SK-N-SH (cell line): ENCODE measurements at regions not wholly inside any gene's neighbourhood (a gene's known extent, or its start where the extent isn't known, plus 50 kb on each side); places are given as distances from the start of the nearest gene placed in this dataset.

ENCODE experiments used
- CTCF ChIA-PET: fragments of 300-600, 350-600 bp; formaldehyde crosslinking; extraction: SDS; loops from one replicate; lab custom pipeline; 2021; lab: Yijun Ruan, JAX
- POLR2A ChIA-PET: fragments of 350-600 bp; sonication (Branson Sonifier 250); formaldehyde crosslinking; extraction: SDS; loops from one replicate; lab custom pipeline; 2020; ENCODE audit warnings: antibody characterized with exemption, inconsistent platforms; lab: Yijun Ruan, JAX
- DNase-seq: peaks from one replicate; pipeline ENCODE4 v3.0.0; 2012
- H2AFZ ChIP-seq: fragments of 200-600 bp; sonication (generic); 2 replicates; pipeline ENCODE4 v1.8.1; 2016; ENCODE audit warnings: antibody characterized with exemption, mild to moderate bottlenecking, low read depth
- H3F3A ChIP-seq: fragments of 200-600 bp; sonication (generic); replicated peaks from 2 replicates; pipeline ENCODE3; 2016; ENCODE audit warnings: antibody characterized with exemption, mild to moderate bottlenecking; ENCODE audit not compliant: insufficient read depth
- H3K27ac ChIP-seq, 2 experiments: fragments of 200-500 bp in 1 of 2; fragments of 200-600 bp in 1 of 2; sonication (Bioruptor generic) in 1 of 2; sonication (generic), shearing (Covaris generic) in 1 of 2; 2 replicates each; pipeline versions ENCODE4 v1.5.1 to v1.6.1; 2014 to 2016; ENCODE audit warnings: low read depth in 2 of 2, inconsistent platforms in 1 of 2, low read length in 1 of 2, mild to moderate bottlenecking in 1 of 2, mixed read lengths in 1 of 2
- H3K27me3 ChIP-seq: fragments of 200-600 bp; sonication (generic), shearing (Covaris generic); 2 replicates; pipeline ENCODE4 v1.6.1; 2016; ENCODE audit warnings: mixed run types; ENCODE audit not compliant: insufficient read depth
- H3K36me3 ChIP-seq, 2 experiments: fragments of 200-500 bp in 1 of 2; fragments of 200-600 bp in 1 of 2; sonication (Bioruptor generic) in 1 of 2; sonication (generic) in 1 of 2; replicated peaks in 1 of 2; 2 replicates each; pipeline versions ENCODE3 to v1.5.1; 2014 to 2016; ENCODE audit warnings: low read length in 1 of 2, mild to moderate bottlenecking in 1 of 2; ENCODE audit not compliant: insufficient read depth in 2 of 2, control insufficient read depth in 1 of 2
- H3K4me1 ChIP-seq, 2 experiments: fragments of 200-500 bp in 1 of 2; fragments of 200-600 bp in 1 of 2; sonication (Bioruptor generic) in 1 of 2; sonication (generic), shearing (Covaris generic) in 1 of 2; 2 replicates each; pipeline versions ENCODE4 v1.5.1 to v1.6.1; 2014 to 2016; ENCODE audit warnings: low read depth in 1 of 2, low read length in 1 of 2, mixed run types in 1 of 2; ENCODE audit not compliant: insufficient read depth in 2 of 2, control insufficient read depth in 1 of 2
- H3K4me2 ChIP-seq: fragments of 200-600 bp; sonication (generic), shearing (Covaris generic); 2 replicates; pipeline ENCODE4 v1.6.1; 2017; ENCODE audit warnings: mixed run types
- H3K4me3 ChIP-seq, 2 experiments: fragments of 200-500 bp in 1 of 2; fragments of 200-600 bp in 1 of 2; sonication (Bioruptor generic) in 1 of 2; sonication (generic), shearing (Covaris generic) in 1 of 2; 2 replicates each; pipeline versions ENCODE4 v1.5.1 to v1.8.1; 2014 to 2016; ENCODE audit warnings: low read depth in 2 of 2, inconsistent platforms in 1 of 2, low read length in 1 of 2, mild to moderate bottlenecking in 1 of 2, mixed read lengths in 1 of 2, moderate library complexity in 1 of 2
- H3K79me2 ChIP-seq: fragments of 200-600 bp; sonication (generic); 2 replicates; pipeline ENCODE4 v1.8.1; 2017; ENCODE audit warnings: mild to moderate bottlenecking; ENCODE audit not compliant: insufficient read depth
- H3K9ac ChIP-seq: fragments of 200-600 bp; sonication (generic); 2 replicates; pipeline ENCODE4 v1.6.1; 2017; ENCODE audit warnings: mixed run types
- H3K9me2 ChIP-seq: fragments of 200-600 bp; sonication (generic); 2 replicates; pipeline ENCODE4 v1.6.1; 2017; ENCODE audit warnings: mixed run types
- H3K9me3 ChIP-seq: fragments of 200-600 bp; sonication (generic); 2 replicates; pipeline ENCODE4 v1.6.1; 2017; ENCODE audit warnings: mixed run types, mild to moderate bottlenecking, moderate library complexity
- H4K20me1 ChIP-seq: fragments of 200-600 bp; sonication (generic); 2 replicates; pipeline ENCODE4 v1.6.1; 2017; ENCODE audit warnings: mild to moderate bottlenecking, mixed run types; ENCODE audit not compliant: insufficient read depth
- CTCF ChIP-seq: fragments of 200-600 bp; sonication (generic); IDR thresholded peaks from 2 replicates; pipeline ENCODE4 v1.6.1; 2017; ENCODE audit warnings: antibody characterized with exemption, mild to moderate bottlenecking, moderate library complexity
- EZH2phosphoT487 ChIP-seq: fragments of 200-600 bp; sonication (generic); IDR thresholded peaks from 2 replicates; pipeline ENCODE4 v1.6.1; 2017; ENCODE audit warnings: low read depth, mixed run types, mild to moderate bottlenecking, antibody characterized with exemption, moderate library complexity, borderline replicate concordance
- FOSL2 ChIP-seq: IDR thresholded peaks from 2 replicates; pipeline ENCODE4 v1.4.0; 2012; ENCODE audit warnings: low read depth, mild to moderate bottlenecking, moderate library complexity, borderline replicate concordance
- FOXM1 ChIP-seq: IDR thresholded peaks from 2 replicates; pipeline ENCODE4 v1.4.0; 2012; ENCODE audit warnings: low read depth, mild to moderate bottlenecking
- GABPA ChIP-seq: IDR thresholded peaks from 2 replicates; pipeline ENCODE4 v1.4.0; 2012; ENCODE audit warnings: low read depth, mild to moderate bottlenecking
- GATA2 ChIP-seq: sonication (generic); formaldehyde crosslinking; IDR thresholded peaks from 2 replicates; pipeline ENCODE4 v1.5.0; 2020; ENCODE audit warnings: mild to moderate bottlenecking, missing genetic modification reagents
- NFIC ChIP-seq: IDR thresholded peaks from 2 replicates; pipeline ENCODE4 v1.4.0; 2012; ENCODE audit warnings: borderline replicate concordance
- NRF1 ChIP-seq: IDR thresholded peaks from 2 replicates; pipeline ENCODE4 v1.6.1; 2012; ENCODE audit warnings: low read depth, mild to moderate bottlenecking, low read length
- POLR2AphosphoS5 ChIP-seq: IDR thresholded peaks from 2 replicates; pipeline ENCODE4 v1.6.1; 2012; ENCODE audit warnings: low read depth, low read length
- RCOR1 ChIP-seq: fragments of 150-350 bp; IDR thresholded peaks from 2 replicates; pipeline ENCODE4 v1.6.1; 2017; ENCODE audit warnings: antibody characterized with exemption, low read length
- RFX5 ChIP-seq: IDR thresholded peaks from 2 replicates; pipeline ENCODE4 v1.6.1; 2012; ENCODE audit warnings: mild to moderate bottlenecking, improper control_type of control experiment, low read length
- TCF12 ChIP-seq: IDR thresholded peaks from 2 replicates; pipeline ENCODE4 v1.4.0; 2012
- TEAD4 ChIP-seq: IDR thresholded peaks from 2 replicates; pipeline ENCODE4 v1.4.0; 2012; ENCODE audit warnings: mild to moderate bottlenecking, borderline replicate concordance; ENCODE audit not compliant: insufficient read depth
- USF2 ChIP-seq: fragments of 150-350 bp; IDR thresholded peaks from 2 replicates; pipeline ENCODE4 v1.6.1; 2017; ENCODE audit warnings: antibody characterized with exemption, low read length, low read depth, borderline replicate concordance
- YY1 ChIP-seq: IDR thresholded peaks from 2 replicates; pipeline ENCODE4 v1.4.0; 2012; ENCODE audit warnings: low read depth, mild to moderate bottlenecking
- WGBS: methylation state at CpG from one replicate; pipeline ENCODE4 v1.1.6; 2017; ENCODE audit warnings: low lambda C conversion rate; 5-methylcytosine and 5-hydroxymethylcytosine counted together
- TF ChIP-seq, protein P1 (sequence below): IDR thresholded peaks from 2 replicates; pipeline ENCODE4; 2012

DNA sequence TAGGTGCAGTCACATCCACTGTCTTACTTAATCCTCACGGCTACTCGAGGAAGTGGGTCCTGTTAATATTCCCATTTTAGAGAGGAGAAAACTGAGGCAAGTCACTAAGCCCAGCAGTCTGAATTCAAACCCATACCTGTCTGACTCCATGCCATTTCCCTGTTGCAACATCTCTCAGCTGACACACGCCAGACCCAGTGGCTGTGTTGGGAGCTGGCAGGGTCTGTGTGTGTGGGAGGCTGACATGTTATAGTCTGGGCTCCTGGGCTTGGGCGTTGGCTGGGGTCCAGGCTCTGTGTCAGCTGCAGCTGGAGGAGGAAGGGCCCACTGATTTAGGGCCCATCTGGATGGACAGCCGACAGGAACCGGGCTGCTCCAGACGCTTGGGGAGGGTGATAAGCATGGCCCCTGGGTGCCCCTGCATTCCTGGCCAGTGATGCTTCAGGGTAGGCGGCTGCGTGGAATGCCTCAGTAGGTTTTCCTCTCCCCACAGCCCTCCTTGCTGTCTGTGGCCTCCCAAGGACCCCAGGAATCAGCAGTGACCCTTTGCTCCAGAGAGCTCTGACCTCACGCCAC lies 562.5 kb downstream of the MN1 start (continued):
- peak; percentile 92 for TF ChIP-seq RCOR1
- peak; percentile 20; the same call in 1 of the 2 replicates for TF ChIP-seq FOSL2
- peak; percentile 89 for TF ChIP-seq NFIC
- peak; percentile 93 for TF ChIP-seq TCF12
- TF ChIP-seq, all 33 proteins: peak for 18

DNA sequence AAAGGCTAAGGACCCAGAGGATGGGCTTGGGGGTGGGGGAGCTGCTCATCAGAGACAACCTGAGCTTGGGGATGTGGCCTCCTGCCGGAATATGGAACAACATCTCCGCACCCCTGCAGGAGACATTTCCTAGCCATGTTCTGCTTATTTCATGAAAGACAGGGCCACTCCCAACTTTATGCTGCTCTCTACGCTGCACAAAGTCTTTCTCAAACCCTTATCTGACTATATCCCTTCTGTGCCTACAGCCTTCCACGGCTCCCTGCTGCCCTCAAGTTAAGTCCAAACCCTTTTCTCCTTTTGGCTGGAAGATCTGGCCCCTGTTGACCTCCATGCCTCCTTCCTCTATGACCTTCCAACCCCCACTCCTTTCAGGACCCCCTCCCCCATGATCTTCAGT lies 562.0 kb downstream of the MN1 start:
- no peak overlapping the region for H3K4me2 ChIP-seq
- no peaks in the 10 kb centered on the region for H4K20me1 ChIP-seq
- no peak overlapping the region for H3K9ac ChIP-seq
- DNase-seq = no peak
- no peak overlapping the region for H3K4me3 ChIP-seq
- CTCF ChIA-PET = interaction anchor here (0.9 to 1.1 kb wide), 2 partner anchors 12 to 15 kb away, joined by 4 read pairs; no protein-coding TSS in a partner anchor
- H2AFZ ChIP-seq = no peak overlapping the region
- H3K9me3 ChIP-seq = no peaks in the 10 kb centered on the region
- no peaks in the 10 kb centered on the region for H3K36me3 ChIP-seq
- WGBS = 76% methylated on average over 4 of the region's 4 CpGs
- peak overlapping the region; percentile 30 to 83; a peak in 3 of 4 replicates for H3K27ac ChIP-seq
- TF ChIP-seq GATA2 (no peak), YY1 (no peak), RFX5 (no peak), GABPA (no peak), USF2 (no peak), NRF1 (no peak), FOSL2 (no peak), POLR2AphosphoS5 (no peak), TCF12 (no peak), CTCF (no peak), FOXM1 (no peak), EZH2phosphoT487 (no peak), TEAD4 (no peak)
- TF ChIP-seq, protein P1, sequence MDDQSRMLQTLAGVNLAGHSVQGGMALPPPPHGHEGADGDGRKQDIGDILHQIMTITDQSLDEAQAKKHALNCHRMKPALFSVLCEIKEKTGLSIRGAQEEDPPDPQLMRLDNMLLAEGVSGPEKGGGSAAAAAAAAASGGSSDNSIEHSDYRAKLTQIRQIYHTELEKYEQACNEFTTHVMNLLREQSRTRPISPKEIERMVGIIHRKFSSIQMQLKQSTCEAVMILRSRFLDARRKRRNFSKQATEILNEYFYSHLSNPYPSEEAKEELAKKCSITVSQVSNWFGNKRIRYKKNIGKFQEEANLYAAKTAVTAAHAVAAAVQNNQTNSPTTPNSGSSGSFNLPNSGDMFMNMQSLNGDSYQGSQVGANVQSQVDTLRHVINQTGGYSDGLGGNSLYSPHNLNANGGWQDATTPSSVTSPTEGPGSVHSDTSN = no peak
- H3K79me2 ChIP-seq = no peaks in the 10 kb centered on the region
- no peaks in the 10 kb centered on the region for H3K9me2 ChIP-seq
- POLR2A ChIA-PET = no interaction called here
- no peaks in the 10 kb centered on the region for H3F3A ChIP-seq
- peaks cover 4 to 38% of the 10 kb centered on the region in 2 experiments; a peak in 3 of 4 replicates for H3K4me1 ChIP-seq
- H3K27me3 ChIP-seq = no peaks in the 10 kb centered on the region
